ENCODE measurements at regions not wholly inside any gene's neighbourhood (a gene's known extent, or its start where the extent isn't known, plus 50 kb on each side); places are given as distances from the start of the nearest gene placed in this dataset.

DNA sequence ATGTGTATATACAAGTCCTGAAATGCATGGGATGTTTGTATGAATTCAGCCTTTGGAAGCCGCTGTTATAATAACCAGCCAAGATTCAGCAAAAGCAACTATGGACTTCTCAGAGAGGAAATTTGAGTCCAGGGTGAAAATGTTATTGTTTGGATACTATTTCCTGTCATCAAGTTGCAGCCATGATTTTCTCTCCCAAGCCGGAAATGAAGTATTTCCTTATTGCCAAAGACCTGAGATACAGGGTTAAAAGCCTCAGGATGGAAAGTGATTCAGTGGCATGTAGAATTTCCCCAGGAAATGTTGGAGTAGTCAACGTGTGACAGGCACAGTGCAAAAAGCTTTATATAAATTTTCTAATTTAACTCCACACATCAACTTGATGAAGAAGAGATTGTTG lies 133.9 kb downstream of the IRS2 start:
- ATAC-seq, result no peak
- no peak overlapping the region for H3K4me3 ChIP-seq
- no peak for FAIRE-seq
- RAD21 ChIA-PET (ENCODE audit: unreplicated experiment), result no interaction called here
- no peak overlapping the region for H2AFZ ChIP-seq (ENCODE audit: control insufficient read depth, low read depth, low read length)
- intact Hi-C loops (cut with micrococcal nuclease; ENCODE audit: unreplicated experiment) (no loop called here), in situ Hi-C loops (cut with MboI) (no loop called here)
- POLR2A ChIA-PET, result no interaction called here
- TF ChIP-seq RFX5 (IDR thresholded peaks at IDR 0.05; ENCODE audit: low read depth, low read length) (no peak), YY1 (IDR thresholded peaks at IDR 0.05; ENCODE audit: low read depth, low read length) (no peak), CBFB (IDR thresholded peaks at IDR 0.05; ENCODE audit: low read depth) (no peak), TCF3 (IDR thresholded peaks at IDR 0.05; ENCODE audit: borderline replicate concordance, insufficient read depth, low read depth, low read length) (no peak)
- no peak overlapping the region for H3K4me2 ChIP-seq (ENCODE audit: control insufficient read depth, insufficient read depth)
- H3K36me3 ChIP-seq (ENCODE audit: control insufficient read depth in 2 of 2, insufficient read depth in 2 of 2, low read length in 1 of 2), result no peaks in the 10 kb centered on the region
- H3K79me2 ChIP-seq (ENCODE audit: control insufficient read depth, insufficient read depth, low read length), result no peaks in the 10 kb centered on the region
- no peak overlapping the region for H3K9ac ChIP-seq (ENCODE audit: control insufficient read depth, insufficient read depth, low read length)
- BruUV-seq (replicated peaks), result no TSS peak
- no peak for DNase-seq (ENCODE audit: low read depth, low spot score)
- H3K27ac ChIP-seq (ENCODE audit: control insufficient read depth, insufficient read depth), result no peak overlapping the region
- WGBS (ENCODE audit: insufficient coverage, insufficient replicate concordance, low lambda C conversion rate, missing lambda C conversion rate), result 34% methylated on average over 3 of the region's 3 CpGs
- H3K4me1 ChIP-seq (ENCODE audit: control insufficient read depth, insufficient read depth, low read length), result no peaks in the 10 kb centered on the region
- CTCF ChIA-PET, result no interaction called here
- no peaks in the 10 kb centered on the region for H4K20me1 ChIP-seq (ENCODE audit: control insufficient read depth, insufficient read depth)
- no peaks in the 10 kb centered on the region for H3K9me3 ChIP-seq (replicated peaks; ENCODE audit: control insufficient read depth, insufficient read depth, low read length)
- SMC1A ChIA-PET (ENCODE audit: uncharacterized antibody, unreplicated experiment), result no interaction called here
- H3K27me3 ChIP-seq (replicated peaks in 1 of 2; ENCODE audit: control insufficient read depth in 2 of 2, insufficient read depth in 2 of 2, low read length in 1 of 2), result no peaks in the 10 kb centered on the region

DNA sequence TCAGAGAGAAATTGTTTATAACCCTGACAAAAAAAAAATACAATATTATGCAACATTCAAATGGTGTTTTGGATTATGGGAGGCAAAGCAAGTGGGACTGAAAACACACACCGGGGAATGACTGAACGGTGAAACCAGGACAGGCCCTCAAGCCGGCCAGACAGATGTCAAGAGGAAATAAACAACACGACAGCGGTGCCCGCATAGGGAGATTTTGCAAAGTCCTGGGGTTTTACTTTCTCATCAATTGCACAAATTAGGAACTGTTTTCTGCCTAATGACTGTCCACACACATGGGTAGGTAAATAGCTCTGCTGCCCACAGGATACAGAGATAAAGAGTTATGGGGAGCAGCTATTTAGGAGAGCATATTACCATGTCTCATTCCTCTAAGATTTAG lies 134.5 kb downstream of the IRS2 start:
- ChIA-PET POLR2A (no interaction called here), SMC1A (ENCODE audit: uncharacterized antibody, unreplicated experiment) (no interaction called here), RAD21 (ENCODE audit: unreplicated experiment) (no interaction called here), CTCF (no interaction called here)
- no peak overlapping the region for H2AFZ ChIP-seq (ENCODE audit: control insufficient read depth, low read depth, low read length)
- H4K20me1 ChIP-seq (ENCODE audit: control insufficient read depth, insufficient read depth), result no peaks in the 10 kb centered on the region
- BruUV-seq (replicated peaks), result no TSS peak
- H3K9me3 ChIP-seq (replicated peaks; ENCODE audit: control insufficient read depth, insufficient read depth, low read length), result no peaks in the 10 kb centered on the region
- no peak overlapping the region for H3K9ac ChIP-seq (ENCODE audit: control insufficient read depth, insufficient read depth, low read length)
- no peak for ATAC-seq
- DNase-seq (ENCODE audit: low read depth, low spot score), result no peak
- H3K27ac ChIP-seq (ENCODE audit: control insufficient read depth, insufficient read depth), result no peak overlapping the region
- TF ChIP-seq, protein P1, sequence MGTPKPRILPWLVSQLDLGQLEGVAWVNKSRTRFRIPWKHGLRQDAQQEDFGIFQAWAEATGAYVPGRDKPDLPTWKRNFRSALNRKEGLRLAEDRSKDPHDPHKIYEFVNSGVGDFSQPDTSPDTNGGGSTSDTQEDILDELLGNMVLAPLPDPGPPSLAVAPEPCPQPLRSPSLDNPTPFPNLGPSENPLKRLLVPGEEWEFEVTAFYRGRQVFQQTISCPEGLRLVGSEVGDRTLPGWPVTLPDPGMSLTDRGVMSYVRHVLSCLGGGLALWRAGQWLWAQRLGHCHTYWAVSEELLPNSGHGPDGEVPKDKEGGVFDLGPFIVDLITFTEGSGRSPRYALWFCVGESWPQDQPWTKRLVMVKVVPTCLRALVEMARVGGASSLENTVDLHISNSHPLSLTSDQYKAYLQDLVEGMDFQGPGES (IDR thresholded peaks at IDR 0.05), result no peak
- TF ChIP-seq HDAC6 (IDR thresholded peaks at IDR 0.05; ENCODE audit: unreplicated experiment), result no peak
- no peak for TF ChIP-seq RELA (IDR thresholded peaks at IDR 0.05; ENCODE audit: borderline replicate concordance, partially characterized antibody)
- intact Hi-C loops (cut with micrococcal nuclease; ENCODE audit: unreplicated experiment) (no loop called here), in situ Hi-C loops (cut with MboI) (no loop called here)
- H3K36me3 ChIP-seq (ENCODE audit: control insufficient read depth in 2 of 2, insufficient read depth in 2 of 2, low read length in 1 of 2), result no peaks in the 10 kb centered on the region
- H3K4me3 ChIP-seq, result no peak overlapping the region
- H3K4me1 ChIP-seq (ENCODE audit: control insufficient read depth, insufficient read depth, low read length), result no peaks in the 10 kb centered on the region
- 33% methylated on average over 6 of the region's 6 CpGs for WGBS (ENCODE audit: insufficient coverage, insufficient replicate concordance, low lambda C conversion rate, missing lambda C conversion rate)
- no peak for FAIRE-seq
- H3K4me2 ChIP-seq (ENCODE audit: control insufficient read depth, insufficient read depth), result no peak overlapping the region
- no peaks in the 10 kb centered on the region for H3K79me2 ChIP-seq (ENCODE audit: control insufficient read depth, insufficient read depth, low read length)
- no peaks in the 10 kb centered on the region for H3K27me3 ChIP-seq (replicated peaks in 1 of 2; ENCODE audit: control insufficient read depth in 2 of 2, insufficient read depth in 2 of 2, low read length in 1 of 2)

Measured in GM12878 (cell line).